Gastrocnemius medialis (tissue), 4 donors: ENCODE measurements at regions not wholly inside any gene's neighbourhood (a gene's known extent, or its start where the extent isn't known, plus 50 kb on each side); places are given as distances from the start of the nearest gene placed in this dataset.

Source experiments
- CTCF ChIP-seq, 5 experiments: fragments of 450-650 bp in 3 of 5; fragments of 200-600 bp in 2 of 5; sonication (generic) in 2 of 5; IDR thresholded peaks in 4 of 5; conservative IDR thresholded peaks in 1 of 5; 1 replicate in 4 of 5; 2 replicates in 1 of 5; pipeline ENCODE4 v1.5.1; 2016 to 2019; ENCODE audit warnings: antibody characterized with exemption in 5 of 5, mild to moderate bottlenecking in 3 of 5, moderate library complexity in 3 of 5
- POLR2A ChIP-seq, 2 donors: fragments of 450-650 bp; IDR thresholded peaks; one replicate each; pipeline ENCODE4 v1.6.1; 2017; ENCODE audit warnings: antibody characterized with exemption in 2 of 2, mild to moderate bottlenecking in 2 of 2, moderate library complexity in 2 of 2

DNA sequence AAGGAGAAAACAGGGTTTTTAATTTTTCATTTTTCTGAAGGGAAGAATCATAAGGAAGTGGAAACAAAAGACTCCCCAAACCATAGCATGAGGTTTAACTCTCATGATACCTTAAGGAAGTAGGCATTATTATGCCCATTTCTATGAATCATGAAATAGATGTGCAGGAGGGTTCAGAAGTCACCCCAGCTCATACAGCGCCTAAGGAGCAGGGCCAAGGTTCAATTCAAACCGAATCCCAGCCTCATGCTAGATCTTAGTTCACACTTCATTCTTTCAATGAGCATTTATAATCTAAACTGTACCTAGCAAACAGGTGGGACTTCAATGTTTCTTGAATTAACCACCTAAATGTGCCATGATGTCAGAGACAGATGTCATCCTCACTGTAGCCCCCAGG lies 111.9 kb upstream of the SLC25A33 start:
- TF ChIP-seq CTCF (IDR thresholded peaks at IDR 0.05 in 4 of 5, conservative IDR thresholded peaks at IDR 0.05 in 1 of 5) (no peak), POLR2A (IDR thresholded peaks at IDR 0.05) (no peak)
